Central memory CD8-positive, alpha-beta T cell (primary cell): ENCODE measurements at regions not wholly inside any gene's neighbourhood (a gene's known extent, or its start where the extent isn't known, plus 50 kb on each side); places are given as distances from the start of the nearest gene placed in this dataset.

ENCODE experiments used
- ATAC-seq: fragments of 150-1000 bp; cut with Tn5 transposase; replicated peaks from 2 replicates; pipeline ENCODE4 v1.10.0; 2022; ENCODE audit warnings: mild to moderate bottlenecking, moderate FRiP score, moderate number of reproducible peaks; ENCODE audit not compliant: poor library complexity, severe bottlenecking; ENCODE audit errors: extremely low read depth
- DNase-seq, 2 donors: peaks; one replicate each; pipeline ENCODE4 v3.0.0; 2021; ENCODE audit warnings: low spot score in 2 of 2
- H3K27ac Mint-ChIP-seq: one replicate; pipeline ENCODE4 v1.8.0; 2022; ENCODE audit warnings: low read depth, mild to moderate bottlenecking, moderate library complexity, mixed read lengths
- H3K27me3 Mint-ChIP-seq: one replicate; pipeline ENCODE4 v1.8.0; 2022; ENCODE audit warnings: mixed read lengths
- H3K36me3 Mint-ChIP-seq: one replicate; pipeline ENCODE4 v1.8.0; 2022; ENCODE audit warnings: mild to moderate bottlenecking, moderate library complexity, mixed read lengths; ENCODE audit not compliant: insufficient read depth
- H3K4me1 Mint-ChIP-seq: one replicate; pipeline ENCODE4 v1.8.0; 2022; ENCODE audit warnings: mixed read lengths
- H3K4me3 Mint-ChIP-seq: one replicate; pipeline ENCODE4 v1.8.0; 2022; ENCODE audit warnings: mild to moderate bottlenecking, moderate library complexity, mixed read lengths
- H3K9me3 Mint-ChIP-seq: one replicate; pipeline ENCODE4 v1.8.0; 2022; ENCODE audit warnings: mixed read lengths

DNA sequence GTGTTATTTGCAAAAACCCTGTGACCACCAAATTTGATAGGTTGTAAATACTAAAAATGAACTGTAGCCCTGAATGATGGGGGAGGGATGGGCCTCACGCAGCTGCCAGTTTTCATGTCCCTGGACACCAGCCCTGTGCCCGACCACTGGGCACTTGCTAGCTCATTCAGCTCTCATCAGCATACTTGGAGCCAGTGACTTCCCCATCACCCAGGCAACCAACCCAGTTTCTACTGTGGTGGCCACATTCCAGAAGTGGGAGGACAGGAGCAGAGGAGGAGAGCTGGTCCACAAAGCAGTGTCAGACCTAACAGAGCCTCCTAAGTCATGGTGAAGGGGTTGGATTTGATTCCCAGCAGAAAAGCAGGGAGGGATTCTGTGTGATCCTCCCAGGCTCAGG, 128.2 kb downstream of the CPEB2 start:
- Mint-ChIP-seq H3K4me1 (no peaks in the 10 kb centered on the region), H3K9me3 (no peaks in the 10 kb centered on the region), H3K27ac (no peak overlapping the region), H3K27me3 (peaks cover 50% of the 10 kb centered on the region), H3K4me3 (no peak overlapping the region), H3K36me3 (no peaks in the 10 kb centered on the region)
- DNase-seq (no peak), ATAC-seq (no peak)

DNA sequence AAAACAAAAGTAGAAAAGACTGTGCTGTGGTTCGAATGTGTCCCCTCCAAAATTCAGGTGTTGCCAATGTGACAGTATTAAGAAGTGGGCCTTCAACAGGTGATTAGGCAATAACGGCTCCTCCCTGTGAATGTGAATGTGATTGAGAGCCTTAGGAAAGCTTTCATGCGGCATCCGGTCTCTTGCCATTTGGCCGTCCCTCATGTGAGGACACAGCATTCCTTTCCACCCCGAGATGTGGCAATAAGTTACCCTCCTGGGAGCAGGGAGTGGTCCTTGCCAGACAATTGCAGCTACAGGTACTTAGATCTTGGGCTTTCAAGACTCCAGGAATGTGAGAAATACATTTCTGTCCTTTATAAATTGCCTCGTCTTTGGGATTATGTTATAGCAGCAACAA, 129.3 kb downstream of the CPEB2 start:
- Mint-ChIP-seq H3K9me3 (no peaks in the 10 kb centered on the region), H3K27ac (no peak overlapping the region), H3K27me3 (peaks cover 41% of the 10 kb centered on the region)

GRCh38 chr4:15132739-15133138, 130.5 kb downstream of the CPEB2 start:
- H3K4me1 Mint-ChIP-seq: no peaks in the 10 kb centered on the region
- H3K27ac Mint-ChIP-seq: no peak overlapping the region
- no peak for ATAC-seq
- no peaks in the 10 kb centered on the region for H3K36me3 Mint-ChIP-seq
- H3K4me3 Mint-ChIP-seq: no peak overlapping the region
- H3K27me3 Mint-ChIP-seq: peaks cover 40% of the 10 kb centered on the region
- DNase-seq: no peak
- H3K9me3 Mint-ChIP-seq: peaks cover under 1% of the 10 kb centered on the region

More for the DNA sequence above, 129.3 kb downstream of the CPEB2 start:
- Mint-ChIP-seq H3K4me3 (no peak overlapping the region), H3K36me3 (no peaks in the 10 kb centered on the region), H3K4me1 (no peaks in the 10 kb centered on the region)
- no peak for DNase-seq
- ATAC-seq: no peak

DNA sequence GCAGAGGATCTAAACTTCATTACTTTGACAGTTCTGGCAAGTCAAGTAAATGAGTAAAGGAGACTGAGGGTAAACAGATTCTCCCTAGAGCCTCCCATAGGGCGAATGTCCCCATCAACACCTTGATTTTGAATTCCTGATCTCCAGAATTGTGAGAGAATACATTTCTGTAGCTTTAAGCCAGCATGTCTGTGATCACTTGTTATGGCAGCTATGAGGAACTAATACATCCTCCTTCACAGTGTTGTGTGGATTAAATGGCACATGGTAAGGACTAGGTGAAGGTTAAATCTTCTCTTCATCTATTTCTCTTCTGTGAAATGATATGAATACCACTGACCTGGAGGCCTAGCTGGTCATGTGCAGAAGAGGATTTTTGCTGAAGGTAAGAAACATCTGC, 137.3 kb downstream of the CPEB2 start:
- ATAC-seq (no peak), DNase-seq (no peak)
- Mint-ChIP-seq H3K4me3 (no peak overlapping the region), H3K4me1 (no peaks in the 10 kb centered on the region), H3K27ac (no peak overlapping the region), H3K36me3 (no peaks in the 10 kb centered on the region), H3K27me3 (peaks cover 18% of the 10 kb centered on the region), H3K9me3 (peaks cover 6% of the 10 kb centered on the region)

DNA sequence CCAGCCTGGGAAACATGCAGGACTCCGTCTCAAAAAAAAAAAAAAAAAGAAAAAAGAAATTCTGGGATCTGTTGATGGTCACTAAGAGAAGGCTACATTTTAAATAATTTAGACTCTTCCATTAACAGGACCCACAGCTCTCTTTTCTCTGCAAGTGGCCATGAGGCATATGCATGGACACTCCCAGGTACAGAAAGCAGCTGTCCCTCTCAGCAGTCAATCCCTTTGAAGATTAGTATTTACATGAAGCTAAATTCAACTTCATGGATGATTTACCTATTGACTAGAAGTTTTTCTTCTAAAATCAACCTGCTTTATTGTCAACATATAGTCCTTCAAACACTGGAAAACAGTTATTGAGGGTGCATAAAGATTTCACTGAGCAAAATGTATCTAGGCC, 139.9 kb downstream of the CPEB2 start:
- no peak overlapping the region for H3K27ac Mint-ChIP-seq
- no peak for ATAC-seq

DNA sequence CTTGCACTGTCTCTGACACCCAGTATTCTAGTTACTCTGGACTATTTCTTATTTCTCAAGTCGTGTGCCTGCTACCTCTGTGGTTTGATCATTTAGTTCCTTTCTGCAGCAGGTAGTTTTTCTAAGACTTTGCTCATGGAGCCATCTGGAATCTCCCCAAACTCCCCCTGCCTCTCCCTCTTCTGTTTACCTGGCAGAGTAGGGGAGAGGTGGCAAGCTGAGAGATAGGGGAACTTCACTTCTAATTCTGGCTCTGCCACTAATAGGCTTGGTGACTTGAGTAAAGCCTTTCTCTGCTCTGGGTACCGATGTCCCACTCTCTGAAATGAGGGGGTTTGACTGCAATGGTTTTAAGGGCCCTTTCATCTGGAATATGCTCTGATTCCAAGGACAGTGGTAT, 141.3 kb downstream of the CPEB2 start:
- peaks cover 52% of the 10 kb centered on the region for H3K27me3 Mint-ChIP-seq
- H3K4me1 Mint-ChIP-seq: no peaks in the 10 kb centered on the region
- DNase-seq: no peak
- H3K36me3 Mint-ChIP-seq: no peaks in the 10 kb centered on the region
- ATAC-seq: no peak
- no peaks in the 10 kb centered on the region for H3K9me3 Mint-ChIP-seq
- H3K4me3 Mint-ChIP-seq: no peak overlapping the region
- H3K27ac Mint-ChIP-seq: no peak overlapping the region

More for the DNA sequence above, 139.9 kb downstream of the CPEB2 start:
- Mint-ChIP-seq H3K27me3 (peaks cover 41% of the 10 kb centered on the region), H3K9me3 (peaks cover 6% of the 10 kb centered on the region), H3K4me1 (no peaks in the 10 kb centered on the region), H3K4me3 (no peak overlapping the region), H3K36me3 (no peaks in the 10 kb centered on the region)
- DNase-seq: no peak

GRCh38 chr4:15144249-15144966, 142.1 kb downstream of the CPEB2 start:
- Mint-ChIP-seq H3K27ac (no peak overlapping the region), H3K4me3 (no peak overlapping the region)
- ATAC-seq: no peak

GRCh38 chr4:15144967-15145295, 142.7 kb downstream of the CPEB2 start:
- ATAC-seq: no peak
- no peaks in the 10 kb centered on the region for H3K4me1 Mint-ChIP-seq
- H3K27ac Mint-ChIP-seq: no peak overlapping the region
- H3K36me3 Mint-ChIP-seq: no peaks in the 10 kb centered on the region
- no peak for DNase-seq
- no peaks in the 10 kb centered on the region for H3K9me3 Mint-ChIP-seq
- no peak overlapping the region for H3K4me3 Mint-ChIP-seq
- H3K27me3 Mint-ChIP-seq: peaks cover 52% of the 10 kb centered on the region

More at GRCh38 chr4:15144249-15144966, 142.1 kb downstream of the CPEB2 start:
- no peaks in the 10 kb centered on the region for H3K4me1 Mint-ChIP-seq
- H3K27me3 Mint-ChIP-seq: peaks cover 52% of the 10 kb centered on the region
- H3K36me3 Mint-ChIP-seq: no peaks in the 10 kb centered on the region
- H3K9me3 Mint-ChIP-seq: no peaks in the 10 kb centered on the region
- DNase-seq: no peak

DNA sequence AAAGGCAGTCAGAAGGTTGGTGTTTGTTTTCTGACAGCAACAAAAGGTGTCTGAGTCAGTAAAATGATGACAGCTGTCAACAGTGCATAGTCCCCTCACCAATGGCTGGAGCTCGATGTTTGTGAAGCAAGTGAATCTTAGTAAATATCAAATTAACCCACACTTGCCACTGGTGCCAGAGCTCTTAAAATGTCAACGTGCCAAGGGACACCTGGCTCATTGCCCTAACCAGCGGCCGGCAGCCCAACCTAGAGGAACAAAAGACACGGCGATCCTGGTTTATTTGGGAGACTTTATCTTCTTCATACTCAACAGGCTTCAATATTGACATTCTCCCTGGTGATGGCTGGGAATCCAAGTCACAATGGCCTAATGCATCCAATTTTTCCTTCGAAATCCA, 143.4 kb downstream of the CPEB2 start:
- ATAC-seq (no peak), DNase-seq (no peak)
- no peak overlapping the region for H3K27ac Mint-ChIP-seq
- H3K4me3 Mint-ChIP-seq: no peak overlapping the region
- H3K4me1 Mint-ChIP-seq: no peaks in the 10 kb centered on the region
- H3K9me3 Mint-ChIP-seq: no peaks in the 10 kb centered on the region
- no peaks in the 10 kb centered on the region for H3K36me3 Mint-ChIP-seq
- H3K27me3 Mint-ChIP-seq: peaks cover 52% of the 10 kb centered on the region

GRCh38 chr4:15147714-15148113, 145.4 kb downstream of the CPEB2 start:
- Mint-ChIP-seq H3K27ac (no peak overlapping the region), H3K36me3 (no peaks in the 10 kb centered on the region), H3K27me3 (peaks cover 52% of the 10 kb centered on the region), H3K4me3 (no peak overlapping the region), H3K4me1 (no peaks in the 10 kb centered on the region), H3K9me3 (no peaks in the 10 kb centered on the region)
- ATAC-seq (no peak), DNase-seq (no peak)

- no peaks in the 10 kb centered on the region for H3K9me3 Mint-ChIP-seq
- no peaks in the 10 kb centered on the region for H3K4me1 Mint-ChIP-seq
- no peak for ATAC-seq
- H3K4me3 Mint-ChIP-seq: no peak overlapping the region
- H3K27ac Mint-ChIP-seq: no peak overlapping the region
- H3K27me3 Mint-ChIP-seq: peaks cover 48% of the 10 kb centered on the region
- H3K36me3 Mint-ChIP-seq: no peaks in the 10 kb centered on the region
- no peak for DNase-seq
These were observed 145.9 kb downstream of the CPEB2 start for GRCh38 chr4:15148199-15148598.

DNA sequence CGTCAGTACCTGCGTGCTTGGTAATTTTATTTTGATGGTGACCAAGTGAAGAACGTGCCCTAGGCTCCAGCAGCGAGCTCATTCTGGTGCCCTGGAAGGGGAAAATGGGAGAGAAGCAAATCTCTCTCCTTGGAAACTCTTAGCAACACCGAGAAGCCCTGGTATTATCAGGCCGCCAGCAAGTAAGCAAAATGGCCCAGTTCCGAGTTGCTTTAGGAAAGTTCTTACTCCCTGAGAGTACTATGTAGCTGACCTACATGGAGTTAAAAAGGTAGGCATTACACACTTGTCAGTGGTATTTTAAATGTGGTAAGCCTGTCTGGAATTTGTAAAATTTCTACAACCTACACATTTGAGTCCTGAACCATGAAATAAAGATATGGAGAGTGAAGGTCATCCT, 146.4 kb downstream of the CPEB2 start:
- H3K9me3 Mint-ChIP-seq: no peaks in the 10 kb centered on the region

GRCh38 chr4:15149234-15149838, 147.1 kb downstream of the CPEB2 start:
- Mint-ChIP-seq H3K4me1 (no peaks in the 10 kb centered on the region), H3K4me3 (no peak overlapping the region), H3K27ac (no peak overlapping the region), H3K27me3 (peaks cover 36% of the 10 kb centered on the region), H3K36me3 (no peaks in the 10 kb centered on the region), H3K9me3 (no peaks in the 10 kb centered on the region)
- no peak for DNase-seq
- no peak for ATAC-seq

More for the DNA sequence above, 146.4 kb downstream of the CPEB2 start:
- Mint-ChIP-seq H3K4me1 (no peaks in the 10 kb centered on the region), H3K27me3 (peaks cover 43% of the 10 kb centered on the region), H3K36me3 (no peaks in the 10 kb centered on the region), H3K27ac (no peak overlapping the region), H3K4me3 (no peak overlapping the region)
- DNase-seq (no peak), ATAC-seq (no peak)
